Testis (tissue), 2 donors: ENCODE measurements at regions not wholly inside any gene's neighbourhood (a gene's known extent, or its start where the extent isn't known, plus 50 kb on each side); places are given as distances from the start of the nearest gene placed in this dataset.
"Not testable (repeated sequence)": the region's sequence is repeated elsewhere in the genome, so short reads cannot be mapped to it uniquely, and the experiment has no call there.

Experiments used
- DNase-seq: peaks from one replicate; pipeline ENCODE4 v3.0.0-alpha.2; 2019
- H3K27ac ChIP-seq, 2 donors: fragments of 200-600 bp; sonication (generic); one replicate each; pipeline ENCODE4 v1.5.1; 2019
- H3K27me3 ChIP-seq: fragments of 200-600 bp; sonication (generic); one replicate; pipeline ENCODE4 v1.5.1; 2019
- H3K36me3 ChIP-seq: fragments of 200-600 bp; sonication (generic); one replicate; pipeline ENCODE4 v1.5.1; 2017; ENCODE audit warnings: low read depth; ENCODE audit errors: missing control alignments
- H3K4me1 ChIP-seq: fragments of 200-600 bp; sonication (generic); one replicate; pipeline ENCODE4 v1.5.1; 2019
- H3K4me3 ChIP-seq, 2 donors: fragments of 200-600 bp; sonication (generic); one replicate each; pipeline ENCODE4 v1.5.1; 2017 to 2019
- H3K9me3 ChIP-seq: fragments of 200-600 bp; sonication (generic); one replicate; pipeline ENCODE4 v1.5.1; 2017
- POLR2A ChIP-seq: fragments of 450-650 bp; IDR thresholded peaks from one replicate; pipeline ENCODE4 v1.6.1; 2017; ENCODE audit warnings: antibody characterized with exemption, mild to moderate bottlenecking, moderate library complexity
- WGBS, 2 donors: methylation state at CpG; one replicate each; pipeline ENCODE4 v1.1.5; 2018; 5-methylcytosine and 5-hydroxymethylcytosine counted together
- intact Hi-C: fragments of 100-400 bp; cut with DNase I; formaldehyde crosslinking; loops from one replicate; pipeline ENCODE4 v1.15.1; 2023; ENCODE audit warnings: low total_unique reads
- TF ChIP-seq, protein P1 (sequence below), 3 experiments: fragments of 450-650 bp in 2 of 3; fragments of 200-600 bp in 1 of 3; sonication (generic) in 1 of 3; IDR thresholded peaks; one replicate each; pipeline ENCODE4 v1.5.1; 2016 to 2019; ENCODE audit warnings: antibody characterized with exemption in 3 of 3, mild to moderate bottlenecking in 2 of 3, moderate library complexity in 1 of 3

DNA sequence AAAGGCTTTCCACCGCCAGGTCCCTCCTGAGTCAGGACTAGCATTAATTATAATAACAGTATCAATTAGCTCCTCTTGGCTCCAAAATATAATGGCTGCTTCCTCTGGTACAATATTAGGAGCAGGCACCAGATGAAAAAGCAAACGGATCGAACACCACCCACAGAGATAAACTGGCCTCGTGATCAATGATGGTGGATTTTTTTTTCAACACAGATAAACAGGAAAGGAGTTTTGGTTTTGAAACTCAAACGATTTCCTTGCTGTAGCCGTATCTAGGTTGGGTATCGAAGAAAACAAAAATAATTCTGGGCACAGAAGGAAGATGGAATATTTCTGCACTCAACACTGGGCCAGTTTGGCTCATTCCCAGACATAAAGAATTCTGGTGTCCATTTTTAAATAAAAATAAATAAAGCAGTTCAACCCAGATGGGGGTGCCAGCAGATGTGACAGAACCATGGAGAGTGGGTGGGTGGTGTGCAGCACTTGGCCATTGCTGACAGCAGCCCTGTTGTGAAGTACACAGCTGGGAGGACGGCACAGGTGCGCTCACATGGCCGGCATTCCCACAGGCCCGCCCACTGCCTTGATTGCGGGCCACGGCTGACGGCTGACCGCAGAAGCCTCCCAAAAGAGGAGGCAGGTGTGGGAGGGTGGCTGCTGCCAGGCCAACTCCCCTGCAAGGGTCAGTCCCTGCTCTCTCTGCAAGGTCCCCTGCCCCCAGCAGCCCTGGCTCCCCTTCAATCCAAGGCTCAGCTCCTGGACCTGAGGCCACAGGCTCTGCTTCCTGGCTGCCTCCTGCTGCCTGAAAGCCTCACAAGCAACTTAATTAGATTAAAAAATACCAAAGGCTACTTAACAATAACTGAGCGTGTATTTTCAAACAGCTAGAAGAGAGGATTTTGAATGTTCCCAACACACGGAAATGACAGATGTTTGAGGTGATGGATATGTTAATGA lies 351.9 kb upstream of the ID2 start:
- Histone ChIP-seq H3K27me3 (no peaks in the 10 kb centered on the region), H3K9me3 (no peaks in the 10 kb centered on the region), H3K4me1 (no peaks in the 10 kb centered on the region), H3K36me3 (no peaks in the 10 kb centered on the region), H3K27ac (no peak overlapping the region), H3K4me3 (no peak overlapping the region)
- no peak for TF ChIP-seq POLR2A
- TF ChIP-seq, protein P1, sequence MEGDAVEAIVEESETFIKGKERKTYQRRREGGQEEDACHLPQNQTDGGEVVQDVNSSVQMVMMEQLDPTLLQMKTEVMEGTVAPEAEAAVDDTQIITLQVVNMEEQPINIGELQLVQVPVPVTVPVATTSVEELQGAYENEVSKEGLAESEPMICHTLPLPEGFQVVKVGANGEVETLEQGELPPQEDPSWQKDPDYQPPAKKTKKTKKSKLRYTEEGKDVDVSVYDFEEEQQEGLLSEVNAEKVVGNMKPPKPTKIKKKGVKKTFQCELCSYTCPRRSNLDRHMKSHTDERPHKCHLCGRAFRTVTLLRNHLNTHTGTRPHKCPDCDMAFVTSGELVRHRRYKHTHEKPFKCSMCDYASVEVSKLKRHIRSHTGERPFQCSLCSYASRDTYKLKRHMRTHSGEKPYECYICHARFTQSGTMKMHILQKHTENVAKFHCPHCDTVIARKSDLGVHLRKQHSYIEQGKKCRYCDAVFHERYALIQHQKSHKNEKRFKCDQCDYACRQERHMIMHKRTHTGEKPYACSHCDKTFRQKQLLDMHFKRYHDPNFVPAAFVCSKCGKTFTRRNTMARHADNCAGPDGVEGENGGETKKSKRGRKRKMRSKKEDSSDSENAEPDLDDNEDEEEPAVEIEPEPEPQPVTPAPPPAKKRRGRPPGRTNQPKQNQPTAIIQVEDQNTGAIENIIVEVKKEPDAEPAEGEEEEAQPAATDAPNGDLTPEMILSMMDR (IDR thresholded peaks at IDR 0.05): no peak
- DNase-seq: no peak
- intact Hi-C loops: no loop called here
- 73 to 81% methylated on average over 17 of the region's 17 CpGs for WGBS, 2 donors

DNA sequence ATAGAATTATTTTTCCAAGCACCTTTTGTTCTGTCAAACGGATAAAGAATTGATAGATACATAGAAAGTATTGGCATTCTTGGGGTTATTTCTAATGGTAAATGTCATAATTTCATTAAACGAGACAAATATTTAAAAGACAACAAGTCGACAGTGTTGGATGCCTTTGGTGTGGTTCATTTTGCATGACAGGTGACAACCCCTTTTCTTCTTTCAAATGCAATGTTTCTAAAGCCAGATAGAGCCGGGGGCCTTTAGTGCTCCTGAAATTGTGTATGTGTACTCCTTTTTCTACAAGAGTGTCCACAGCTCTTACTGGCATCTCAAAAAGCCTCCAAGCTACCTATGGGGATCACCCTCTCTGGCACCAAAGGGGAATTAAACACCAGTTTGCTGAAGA lies 350.8 kb upstream of the ID2 start:
- DNase-seq: no peak
- Histone ChIP-seq H3K4me1 (no peaks in the 10 kb centered on the region), H3K27ac (no peak overlapping the region), H3K27me3 (no peaks in the 10 kb centered on the region), H3K36me3 (no peaks in the 10 kb centered on the region), H3K9me3 (no peaks in the 10 kb centered on the region), H3K4me3 (no peak overlapping the region)
- TF ChIP-seq, protein P1 (IDR thresholded peaks at IDR 0.05): no peak
- no peak for TF ChIP-seq POLR2A
- WGBS, 2 donors: 78 to 96% methylated on average over 4 of the region's 4 CpGs
- intact Hi-C loops: no loop called here

DNA sequence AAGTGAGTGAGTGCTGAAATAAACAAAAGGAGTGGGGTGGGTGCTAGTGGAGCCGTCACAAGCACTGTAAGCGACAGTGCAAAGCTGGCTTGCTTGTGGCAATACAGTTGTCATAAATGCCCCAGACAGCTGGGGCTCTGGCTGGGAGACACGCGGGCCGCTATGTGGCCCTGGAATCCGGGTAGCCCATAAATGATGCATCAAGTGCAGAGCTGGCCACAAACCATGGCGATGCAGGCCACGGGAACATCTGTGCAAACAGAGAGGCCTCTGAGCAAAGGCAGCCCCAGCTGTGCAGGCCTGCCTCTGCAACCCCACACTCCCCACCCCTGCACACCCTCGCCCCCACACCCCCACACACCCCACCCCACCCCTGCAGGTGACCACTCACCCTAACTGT lies 349.2 kb upstream of the ID2 start:
- 91 to 96% methylated on average over 9 of the region's 9 CpGs for WGBS, 2 donors
- no peaks in the 10 kb centered on the region for H3K4me1 ChIP-seq
- no peaks in the 10 kb centered on the region for H3K36me3 ChIP-seq
- no peaks in the 10 kb centered on the region for H3K9me3 ChIP-seq
- no peaks in the 10 kb centered on the region for H3K27me3 ChIP-seq
- no peak overlapping the region for H3K27ac ChIP-seq
- no peak overlapping the region for H3K4me3 ChIP-seq
- TF ChIP-seq POLR2A: no peak
- TF ChIP-seq, protein P1 (IDR thresholded peaks at IDR 0.05): no peak
- DNase-seq: no peak
- intact Hi-C loops: no loop called here

DNA sequence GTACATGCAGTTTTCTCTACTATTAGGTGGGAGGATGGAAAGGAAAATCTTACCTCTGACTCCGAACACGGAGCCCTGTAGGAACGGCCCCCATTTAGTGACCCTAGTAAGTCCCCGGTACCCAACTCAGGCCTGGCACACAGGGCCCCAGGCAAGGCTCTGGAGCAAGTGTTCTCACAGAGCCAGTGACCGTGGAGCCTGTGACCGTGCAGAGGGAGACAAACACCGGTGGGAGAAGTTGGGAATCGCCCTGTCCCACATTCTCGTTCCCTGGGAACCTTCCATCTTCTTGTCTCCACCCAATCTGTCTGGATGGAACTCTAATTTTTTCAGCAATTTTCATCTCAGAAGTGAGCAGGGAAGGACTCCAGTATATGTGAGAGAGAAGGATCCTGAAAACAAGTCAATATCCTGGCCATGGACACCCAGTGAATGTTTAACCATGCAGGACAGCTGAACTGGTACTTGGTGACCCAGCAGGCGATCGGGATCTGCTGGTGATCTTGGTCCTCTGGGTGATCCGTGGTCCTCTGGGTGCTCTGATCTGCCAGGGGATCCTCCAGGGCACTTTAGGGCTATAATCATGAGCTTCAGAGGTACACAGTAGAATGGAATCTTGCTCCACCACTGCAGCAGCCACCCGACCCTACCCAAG lies 348.6 kb upstream of the ID2 start:
- Histone ChIP-seq H3K36me3 (no peaks in the 10 kb centered on the region), H3K4me1 (no peaks in the 10 kb centered on the region), H3K27me3 (no peaks in the 10 kb centered on the region), H3K4me3 (no peak overlapping the region), H3K9me3 (no peaks in the 10 kb centered on the region), H3K27ac (no peak overlapping the region)
- no peak for TF ChIP-seq POLR2A
- TF ChIP-seq, protein P1 (IDR thresholded peaks at IDR 0.05): no peak
- intact Hi-C loops: no loop called here
- 89 to 94% methylated on average over 13 of the region's 13 CpGs for WGBS, 2 donors
- no peak for DNase-seq

DNA sequence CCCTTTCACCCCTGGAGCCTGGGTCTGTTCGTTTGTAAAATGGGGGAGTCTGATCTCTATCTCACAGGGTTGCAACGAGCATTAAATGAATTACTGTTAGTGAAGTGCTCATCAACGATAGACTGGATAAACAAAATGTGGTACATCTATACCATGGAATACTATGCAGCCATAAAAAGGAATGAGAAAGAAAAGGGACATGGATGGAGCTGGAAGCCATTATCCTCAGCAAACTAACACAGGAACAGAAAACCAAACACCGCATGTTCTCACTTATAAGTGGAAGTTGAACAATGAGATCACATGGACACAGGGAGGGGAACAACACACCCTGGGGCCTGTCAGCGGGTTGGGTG lies 348.0 kb upstream of the ID2 start:
- H3K36me3 ChIP-seq, H3K9me3 ChIP-seq, H3K27ac ChIP-seq, H3K4me3 ChIP-seq, H3K4me1 ChIP-seq, DNase-seq, H3K27me3 ChIP-seq, intact Hi-C loops: not testable (repeated sequence)
- 84 to 86% methylated on average over 5 of the region's 5 CpGs for WGBS, 2 donors
